ENCODE measurements at regions not wholly inside any gene's neighbourhood (a gene's known extent, or its start where the extent isn't known, plus 50 kb on each side); places are given as distances from the start of the nearest gene placed in this dataset.
A peak's percentile ranks its signal among the peaks of the same experiment; 100 is the strongest.

DNA sequence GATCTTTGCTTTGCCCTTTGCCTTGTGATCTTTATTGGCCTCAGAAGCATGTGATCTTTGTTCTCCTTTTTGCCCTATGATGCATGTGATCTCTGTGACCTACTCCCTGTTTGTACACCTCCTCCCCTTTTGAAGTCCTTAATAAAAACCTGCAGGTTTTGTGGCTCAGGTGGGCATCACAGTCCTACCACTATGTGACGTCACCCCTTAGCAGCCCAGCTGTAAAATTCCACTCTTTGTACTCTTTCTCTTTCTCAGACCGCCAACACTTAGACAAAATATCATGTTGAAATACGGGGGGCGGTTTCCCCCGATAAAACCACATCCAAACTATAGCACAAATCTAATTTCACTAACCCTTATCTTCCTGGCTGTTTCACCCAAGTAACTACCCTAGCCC, 76.7 kb upstream of the RAPGEF4 start:
- DNase-seq (ENCODE audit: low read depth, low spot score), result no peak
- no peak overlapping the region for H3K27ac ChIP-seq

DNA sequence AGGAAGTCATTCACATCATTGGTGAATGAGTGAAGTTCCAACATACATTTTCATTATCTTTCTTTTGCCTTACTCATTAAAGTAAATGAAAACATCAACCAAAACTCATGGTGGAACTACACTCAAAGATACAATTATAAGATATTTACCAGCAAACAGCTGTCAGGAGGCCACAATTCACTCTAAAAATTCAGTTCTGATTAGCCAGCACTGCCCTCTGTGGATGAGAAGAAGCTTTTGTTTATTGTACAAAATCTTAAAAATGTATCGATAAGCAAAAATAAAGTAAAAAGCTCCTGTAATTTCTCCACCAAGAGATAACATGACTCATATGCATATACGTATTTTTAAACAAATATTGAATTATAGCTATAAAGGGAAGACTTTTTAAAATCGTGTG, 73.5 kb upstream of the RAPGEF4 start:
- DNase-seq (ENCODE audit: low read depth, low spot score), result no peak
- no peak overlapping the region for H3K27ac ChIP-seq

DNA sequence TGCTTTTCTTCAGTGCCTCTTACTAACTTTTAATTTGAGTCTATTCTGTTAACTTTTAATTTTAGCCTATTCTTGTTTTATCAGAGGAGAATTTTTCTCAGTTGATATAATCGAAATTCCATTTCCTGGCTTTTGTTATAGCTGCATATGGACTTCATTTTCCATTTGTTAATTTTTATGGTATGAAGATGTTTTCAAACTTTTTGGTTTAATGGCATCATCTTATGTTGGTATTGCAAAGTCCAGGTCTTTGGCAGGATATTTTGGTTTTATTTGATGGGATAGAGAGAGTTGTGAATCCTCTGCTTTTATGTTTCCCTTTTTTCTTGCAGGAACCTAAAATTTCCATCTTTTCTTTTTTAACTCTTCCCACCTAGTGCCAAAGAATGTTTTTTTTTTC, 70.9 kb upstream of the RAPGEF4 start:
- DNase-seq (ENCODE audit: low read depth, low spot score), result no peak
- H3K27ac ChIP-seq, result no peak overlapping the region

DNA sequence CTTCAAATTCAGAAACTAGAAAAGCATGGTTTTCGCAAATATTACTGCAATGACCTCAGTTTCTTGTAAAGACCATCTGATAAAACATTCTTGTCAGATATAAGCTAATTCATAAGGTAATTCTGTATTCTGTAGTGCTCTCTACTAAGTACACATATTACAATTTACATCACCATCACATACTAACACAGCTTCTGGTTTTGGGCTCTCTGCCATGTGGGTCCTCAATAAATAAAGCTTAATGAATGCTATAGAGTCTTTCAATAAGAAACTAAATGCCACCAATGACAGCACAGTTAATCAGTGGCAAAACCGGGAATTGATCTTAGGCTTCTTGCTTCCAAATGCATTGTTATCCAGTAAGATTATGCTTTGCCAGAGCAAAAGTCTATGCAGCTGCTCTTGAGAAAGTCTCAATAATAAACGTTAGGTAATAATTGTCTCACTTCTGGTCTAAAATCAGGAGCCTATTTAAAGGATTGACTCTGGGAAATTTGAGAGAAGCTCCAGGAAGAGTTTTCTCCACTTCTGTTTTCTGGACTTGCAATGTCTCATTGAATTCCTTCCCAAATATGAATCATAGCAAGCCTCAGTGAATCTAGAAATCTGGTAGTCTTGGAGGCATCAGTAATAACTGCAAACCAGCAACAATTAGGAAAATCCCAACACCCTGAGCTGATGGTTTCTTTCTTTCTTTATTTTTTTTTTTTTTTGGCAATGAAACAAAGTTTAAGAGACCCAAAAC, 67.9 kb upstream of the RAPGEF4 start:
- no peak overlapping the region for H3K27ac ChIP-seq
- DNase-seq (ENCODE audit: low read depth, low spot score), result no peak

DNA sequence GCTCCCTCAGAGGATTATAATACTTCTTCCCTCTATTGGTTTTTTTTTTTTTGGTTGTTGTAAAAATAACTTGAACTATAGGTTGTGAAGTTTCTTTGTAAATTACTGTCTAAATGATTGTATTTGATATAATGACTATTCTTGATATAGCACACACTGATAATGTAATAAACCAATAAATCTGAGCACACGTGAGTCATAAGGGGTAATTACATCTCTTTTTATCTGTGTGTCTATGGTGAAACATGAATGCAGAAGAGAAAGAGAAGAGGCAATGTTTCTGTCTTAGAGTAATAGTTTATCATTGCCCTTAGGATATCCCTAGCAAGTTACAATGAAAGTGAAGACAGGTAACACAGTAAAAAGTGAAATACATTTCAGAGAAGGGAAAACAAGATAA, 64.1 kb upstream of the RAPGEF4 start:
- no peak for DNase-seq (ENCODE audit: low read depth, low spot score)
- H3K27ac ChIP-seq, result peak overlapping the region; percentile 40

DNA sequence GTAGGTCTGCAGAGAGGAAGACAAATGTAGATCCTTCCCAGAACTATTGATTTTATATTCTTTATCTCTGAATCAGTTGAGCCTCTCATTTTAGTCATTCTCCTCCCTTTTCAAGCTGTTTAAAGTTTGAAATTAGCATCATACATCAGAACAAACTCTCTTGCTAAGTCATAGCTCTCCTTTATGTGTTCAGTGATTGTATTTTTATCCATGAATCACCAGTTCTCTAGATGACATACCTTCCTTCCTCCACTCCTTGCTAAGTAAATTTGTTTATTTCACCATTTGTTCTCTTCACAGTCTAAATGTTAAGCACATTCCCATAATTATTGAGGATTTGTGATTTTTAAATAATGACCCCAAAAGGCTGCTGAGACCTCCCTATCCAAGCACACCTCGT, 63.5 kb upstream of the RAPGEF4 start:
- DNase-seq (ENCODE audit: low read depth, low spot score), result no peak
- peak overlapping the region; percentile 40 for H3K27ac ChIP-seq

DNA sequence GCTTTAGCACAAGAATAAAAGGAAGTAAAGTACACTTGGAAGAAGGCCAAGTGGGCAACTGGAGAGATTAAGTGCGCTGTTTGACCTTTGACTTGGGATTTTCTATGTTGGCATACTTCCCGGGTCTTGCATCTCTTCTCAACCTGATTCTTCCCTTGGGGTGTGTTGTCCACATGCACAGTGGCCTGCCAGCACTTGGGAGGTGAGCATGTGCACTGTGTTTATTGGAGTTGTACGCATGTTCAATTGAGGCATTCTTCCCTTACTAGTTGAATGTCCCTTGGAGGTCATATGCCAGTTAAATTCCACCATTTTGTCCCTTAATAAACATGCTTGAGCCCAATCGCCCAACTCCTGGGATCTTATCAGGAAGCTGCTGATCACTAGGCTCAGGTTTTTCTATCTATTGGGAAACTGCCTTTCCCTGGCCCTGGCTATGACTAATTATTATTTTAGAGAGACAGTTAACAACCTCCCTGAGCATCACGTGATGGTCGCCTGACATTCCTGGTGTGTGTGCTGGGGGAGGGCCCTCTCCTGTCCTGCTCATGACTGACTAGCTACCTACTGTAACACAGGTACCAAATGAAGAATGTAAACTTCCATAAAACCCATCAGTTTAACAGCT, 62.5 kb upstream of the RAPGEF4 start:
- peak overlapping the region; percentile 40 for H3K27ac ChIP-seq
- DNase-seq (ENCODE audit: low read depth, low spot score), result peak; percentile 61

DNA sequence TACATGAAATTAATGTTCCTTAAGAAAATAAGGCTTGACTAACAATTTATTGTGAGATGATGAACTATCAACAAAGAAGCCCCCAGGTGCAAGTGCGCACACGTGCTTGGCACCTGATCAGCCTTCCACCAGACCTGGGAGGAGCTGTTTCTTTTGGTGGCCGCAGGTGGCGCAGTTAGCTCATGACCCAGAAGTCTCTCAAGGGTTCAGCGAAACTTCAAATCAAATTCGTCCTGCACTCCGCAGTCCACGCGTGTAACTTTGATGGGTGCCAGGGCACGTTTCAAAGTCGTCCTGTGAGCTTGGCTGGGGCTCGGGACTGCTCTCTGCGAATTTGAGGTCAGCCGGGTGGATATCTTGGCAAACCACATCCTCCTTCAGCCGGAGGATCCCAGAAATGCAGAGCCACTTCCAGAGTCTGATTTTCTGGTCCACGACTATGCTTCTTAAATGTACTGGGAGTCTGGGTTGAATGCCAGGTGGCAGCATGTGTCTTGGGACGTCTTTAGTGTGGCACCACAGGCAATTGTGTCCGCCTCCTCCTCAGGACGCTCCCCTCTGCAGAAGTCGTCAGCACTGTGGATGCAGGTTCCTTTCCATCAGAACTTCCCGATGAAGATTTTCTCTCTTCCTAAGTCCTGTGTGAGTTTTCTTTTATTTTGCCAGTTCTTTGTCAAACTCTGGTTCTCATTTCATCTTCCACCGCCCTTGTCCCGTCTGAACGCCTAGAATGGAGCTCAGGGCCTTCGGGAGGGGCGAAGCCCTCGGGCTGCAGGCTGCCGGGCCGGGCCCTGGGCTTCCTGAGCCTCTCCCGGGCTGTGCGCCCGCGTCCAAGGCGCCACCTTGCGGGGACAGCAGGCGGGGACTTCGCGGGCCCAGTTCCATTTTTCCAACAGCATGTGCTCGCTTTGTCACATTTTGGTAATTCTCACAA, 61.3 kb upstream of the RAPGEF4 start:
- H3K27ac ChIP-seq, result no peak overlapping the region
- no peak for DNase-seq (ENCODE audit: low read depth, low spot score)

DNA sequence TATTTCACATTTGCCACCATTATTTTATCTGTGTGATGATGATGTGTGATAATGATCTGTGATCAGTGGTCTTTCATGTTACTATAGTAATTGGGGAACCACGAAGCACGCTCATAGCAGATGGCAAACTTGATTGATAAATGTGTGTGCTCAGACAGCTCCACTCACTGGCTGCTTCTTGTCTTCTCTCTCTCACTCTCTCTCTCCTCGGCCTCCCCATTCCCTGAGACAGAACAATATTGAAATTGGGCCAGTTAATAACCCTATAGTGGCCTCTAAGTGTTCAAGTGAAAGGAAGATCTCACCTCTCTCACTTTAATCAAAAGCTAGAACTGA, 60.7 kb upstream of the RAPGEF4 start:
- no peak for DNase-seq (ENCODE audit: low read depth, low spot score)
- no peak overlapping the region for H3K27ac ChIP-seq

DNA sequence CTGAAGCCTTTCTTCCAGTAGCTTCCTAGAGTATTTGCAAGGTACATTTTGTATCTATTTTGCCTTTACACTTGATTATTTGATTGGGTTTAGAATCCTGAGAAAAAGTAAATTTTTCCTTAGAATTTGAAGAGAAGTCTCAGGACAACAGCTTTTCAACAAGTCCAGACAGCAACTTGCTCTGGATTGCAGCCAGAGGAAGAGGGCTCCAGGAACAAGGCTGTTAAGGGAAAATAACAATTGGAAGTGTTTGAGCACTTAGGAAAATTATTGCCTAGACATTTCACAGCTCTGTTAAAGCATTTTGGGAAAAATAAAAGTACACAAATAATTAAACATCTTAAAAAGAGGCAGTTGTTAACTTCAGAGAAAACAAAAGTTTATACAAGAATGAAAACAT, 58.3 kb upstream of the RAPGEF4 start:
- DNase-seq (ENCODE audit: low read depth, low spot score), result no peak
- H3K27ac ChIP-seq, result peak overlapping the region; percentile 27

DNA sequence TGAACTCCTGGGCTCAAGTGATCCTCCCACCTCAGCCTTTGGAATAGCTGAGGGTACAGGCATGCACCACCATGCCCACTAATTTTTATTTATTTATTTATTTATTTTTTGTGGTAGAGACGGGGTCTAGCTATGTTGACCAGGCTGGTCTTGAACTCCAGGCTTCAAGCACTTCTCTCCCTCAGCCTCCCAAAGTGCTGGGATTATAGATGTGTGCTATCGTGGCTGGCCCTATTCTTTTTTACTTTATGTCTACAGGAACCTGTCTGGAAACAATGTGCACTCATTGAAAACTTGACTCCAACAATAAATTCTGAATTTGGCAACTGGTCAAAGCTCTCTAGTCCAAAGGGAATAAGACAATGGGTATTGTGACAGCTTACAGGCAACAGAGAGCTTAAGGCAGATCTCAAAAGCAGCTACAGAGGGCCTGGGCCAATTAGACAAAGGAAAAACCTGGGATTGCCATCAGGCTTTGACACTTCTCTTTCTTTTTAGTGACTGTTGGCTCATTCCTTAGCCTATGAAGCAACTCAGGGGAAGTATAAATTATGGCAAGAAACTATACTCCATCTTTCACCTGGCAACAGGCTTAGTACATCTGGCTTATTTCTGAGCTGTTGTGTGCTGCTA, 55.1 kb upstream of the RAPGEF4 start:
- no peak overlapping the region for H3K27ac ChIP-seq
- no peak for DNase-seq (ENCODE audit: low read depth, low spot score)

DNA sequence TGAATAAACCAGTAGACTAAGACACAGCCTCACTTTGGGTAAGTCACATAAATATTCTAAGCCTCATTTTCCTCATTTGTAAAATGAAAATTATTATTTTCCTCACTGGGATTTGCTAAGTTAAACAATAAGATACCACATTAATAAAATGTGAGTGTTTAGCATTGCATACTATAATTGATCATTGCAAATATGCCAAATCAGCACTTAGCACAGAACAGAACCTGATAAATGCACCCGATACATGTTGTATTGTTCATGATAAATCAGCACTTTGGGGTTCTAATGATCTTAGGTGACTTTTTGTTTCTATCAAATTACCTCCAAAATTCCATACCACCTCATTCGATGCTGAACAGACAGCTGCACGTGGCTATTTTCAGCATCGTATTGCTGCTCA, 50.2 kb upstream of the RAPGEF4 start:
- DNase-seq (ENCODE audit: low read depth, low spot score), result no peak
- H3K27ac ChIP-seq, result no peak overlapping the region
